ENCODE measurements at regions not wholly inside any gene's neighbourhood (a gene's known extent, or its start where the extent isn't known, plus 50 kb on each side); places are given as distances from the start of the nearest gene placed in this dataset.

DNA sequence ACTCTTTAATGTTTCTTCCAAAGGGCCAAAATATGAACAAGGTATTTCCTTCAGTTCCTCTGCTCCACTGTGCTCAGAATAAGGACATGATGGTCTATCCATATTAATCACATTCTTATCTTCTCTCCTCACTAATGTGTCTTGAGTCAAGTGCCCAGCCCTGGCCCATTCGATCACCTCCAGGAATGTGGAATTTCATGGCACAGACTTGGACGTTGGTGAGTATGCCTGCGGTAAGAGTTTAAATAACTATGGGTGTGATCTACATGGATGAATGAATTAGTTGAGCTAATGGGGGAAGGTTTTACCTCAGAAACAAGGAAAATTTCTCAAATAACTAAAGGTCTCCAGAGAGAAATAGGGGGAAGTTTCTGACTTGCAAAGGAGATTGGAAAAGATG, 174.0 kb downstream of the NPFFR2 start:
- TF ChIP-seq RCOR1 (IDR thresholded peaks at IDR 0.05; ENCODE audit: low read depth, low read length), result no peak
- TF ChIP-seq ZFP36 (IDR thresholded peaks at IDR 0.05; ENCODE audit: borderline replicate concordance, partially characterized antibody), result no peak
- no peak for TF ChIP-seq KDM5A (IDR thresholded peaks at IDR 0.05)
- TF ChIP-seq, protein P1, sequence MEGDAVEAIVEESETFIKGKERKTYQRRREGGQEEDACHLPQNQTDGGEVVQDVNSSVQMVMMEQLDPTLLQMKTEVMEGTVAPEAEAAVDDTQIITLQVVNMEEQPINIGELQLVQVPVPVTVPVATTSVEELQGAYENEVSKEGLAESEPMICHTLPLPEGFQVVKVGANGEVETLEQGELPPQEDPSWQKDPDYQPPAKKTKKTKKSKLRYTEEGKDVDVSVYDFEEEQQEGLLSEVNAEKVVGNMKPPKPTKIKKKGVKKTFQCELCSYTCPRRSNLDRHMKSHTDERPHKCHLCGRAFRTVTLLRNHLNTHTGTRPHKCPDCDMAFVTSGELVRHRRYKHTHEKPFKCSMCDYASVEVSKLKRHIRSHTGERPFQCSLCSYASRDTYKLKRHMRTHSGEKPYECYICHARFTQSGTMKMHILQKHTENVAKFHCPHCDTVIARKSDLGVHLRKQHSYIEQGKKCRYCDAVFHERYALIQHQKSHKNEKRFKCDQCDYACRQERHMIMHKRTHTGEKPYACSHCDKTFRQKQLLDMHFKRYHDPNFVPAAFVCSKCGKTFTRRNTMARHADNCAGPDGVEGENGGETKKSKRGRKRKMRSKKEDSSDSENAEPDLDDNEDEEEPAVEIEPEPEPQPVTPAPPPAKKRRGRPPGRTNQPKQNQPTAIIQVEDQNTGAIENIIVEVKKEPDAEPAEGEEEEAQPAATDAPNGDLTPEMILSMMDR (IDR thresholded peaks at IDR 0.05), result no peak

Measured in A549 (cell line).